GM21529 (cell line): ENCODE measurements at regions not wholly inside any gene's neighbourhood (a gene's known extent, or its start where the extent isn't known, plus 50 kb on each side); places are given as distances from the start of the nearest gene placed in this dataset.
"Not testable (repeated sequence)": the region's sequence is repeated elsewhere in the genome, so short reads cannot be mapped to it uniquely, and the experiment has no call there.

ENCODE experiments used
- ATAC-seq: cut with Tn5 transposase; IDR thresholded peaks from one replicate; pipeline ENCODE4 v1.9.1; 2021; ENCODE audit not compliant: unreplicated experiment

GRCh38 chr4:30124621-30125020 is 595.5 kb upstream of the PCDH7 start:
- not testable (repeated sequence) for ATAC-seq

DNA sequence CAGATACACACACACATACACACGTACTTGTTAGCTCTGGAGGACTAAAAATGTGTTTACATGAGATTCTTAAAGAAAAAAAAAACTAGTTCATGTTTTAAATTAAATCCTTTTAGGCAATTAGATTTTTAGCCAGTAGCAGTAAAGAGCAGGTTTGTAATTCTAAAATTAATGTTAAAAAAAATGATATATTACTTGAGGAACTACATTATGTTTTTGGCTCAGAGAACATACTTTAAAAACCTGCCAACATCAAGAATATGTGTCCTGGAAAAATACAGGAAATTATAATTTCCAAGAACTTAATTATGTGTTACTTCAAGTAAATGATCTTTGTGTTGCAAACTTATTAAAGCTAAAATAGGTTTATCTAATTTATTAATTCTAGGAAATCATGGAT is 594.3 kb upstream of the PCDH7 start:
- no peak for ATAC-seq

DNA sequence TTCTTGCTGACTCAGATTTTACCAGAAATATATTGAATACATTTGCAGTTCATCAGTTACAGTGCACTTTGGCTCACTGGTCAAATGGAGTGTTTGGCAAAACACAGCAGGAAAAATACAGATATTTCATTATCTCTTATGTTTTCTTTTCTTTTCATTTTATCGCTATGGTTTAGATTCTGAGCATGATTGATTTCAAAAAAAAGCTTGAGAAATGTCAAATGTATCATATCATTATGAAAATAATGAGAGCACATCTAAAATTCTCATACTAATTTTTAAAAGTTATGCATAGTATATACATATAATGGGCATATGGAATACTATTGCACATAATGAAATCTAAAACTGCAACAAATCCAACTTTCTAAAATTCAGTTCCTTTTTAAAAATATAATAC is 593.8 kb upstream of the PCDH7 start:
- ATAC-seq = no peak

DNA sequence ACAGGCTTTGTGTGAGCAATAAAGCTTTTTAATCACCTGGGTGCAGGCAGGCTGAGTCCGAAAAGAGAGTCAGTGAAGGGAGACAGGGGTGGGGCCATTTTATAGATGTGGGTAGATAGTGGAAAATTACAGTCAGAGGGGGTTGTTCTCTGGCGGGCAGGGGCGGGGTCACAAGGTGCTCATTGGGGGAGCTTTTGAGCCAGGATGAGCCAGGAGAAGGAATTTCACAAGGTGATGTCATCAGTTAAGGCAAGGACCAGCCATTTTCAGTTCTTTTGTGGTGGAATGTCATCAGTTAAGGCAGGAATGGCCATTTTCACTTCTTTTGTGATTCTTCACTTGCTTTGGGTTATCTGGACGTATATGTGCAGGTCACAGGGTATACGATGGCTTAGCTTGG is 571.3 kb upstream of the PCDH7 start:
- not testable (repeated sequence) for ATAC-seq

DNA sequence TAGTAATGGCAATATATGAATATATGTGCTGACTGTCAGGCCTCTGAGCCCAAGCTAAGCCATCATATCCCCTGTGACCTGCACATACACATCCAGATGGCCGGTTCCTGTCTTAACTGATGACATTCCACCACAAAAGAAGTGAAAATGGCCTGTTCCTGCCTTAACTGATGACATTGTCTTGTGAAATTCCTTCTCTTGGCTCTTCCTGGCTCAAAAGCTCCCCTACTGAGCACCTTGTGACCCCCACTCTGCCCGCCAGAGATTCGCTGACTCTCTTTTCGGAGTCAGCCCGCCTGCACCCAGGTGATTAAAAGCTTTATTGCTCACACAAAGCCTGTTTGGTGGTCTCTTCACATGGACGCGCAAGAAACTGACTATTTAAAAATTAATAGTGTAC is 570.6 kb upstream of the PCDH7 start:
- ATAC-seq = not testable (repeated sequence)

DNA sequence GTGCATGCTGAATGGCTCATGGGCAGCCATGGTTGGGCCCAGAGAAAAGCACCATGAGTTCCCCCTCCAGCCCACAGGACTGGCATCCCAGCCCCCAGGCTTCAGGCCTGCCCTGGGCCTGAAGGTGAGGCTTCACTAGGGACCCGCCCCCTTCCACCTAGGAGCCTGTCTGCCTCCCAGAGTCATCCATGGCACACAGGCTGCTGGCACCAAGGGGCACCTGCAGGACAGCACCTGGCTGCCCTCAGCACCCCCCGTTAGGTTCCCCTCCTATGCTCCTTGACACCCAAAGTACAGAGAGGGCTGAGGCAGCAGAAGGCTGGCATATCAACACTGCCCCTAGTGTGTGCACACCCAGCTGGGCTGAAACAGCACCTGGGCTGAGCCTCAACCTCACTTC is 566.7 kb upstream of the PCDH7 start:
- no peak for ATAC-seq

GRCh38 chr4:30160140-30160539 is 560.0 kb upstream of the PCDH7 start:
- ATAC-seq = no peak

- no peak for ATAC-seq
These were observed 547.8 kb upstream of the PCDH7 start for GRCh38 chr4:30172416-30172815.

- ATAC-seq = no peak
These were observed 538.7 kb upstream of the PCDH7 start for GRCh38 chr4:30181512-30181911.

- no peak for ATAC-seq
These were observed 538.3 kb upstream of the PCDH7 start for GRCh38 chr4:30181918-30182317.

GRCh38 chr4:30182786-30183185 is 537.4 kb upstream of the PCDH7 start:
- no peak for ATAC-seq

DNA sequence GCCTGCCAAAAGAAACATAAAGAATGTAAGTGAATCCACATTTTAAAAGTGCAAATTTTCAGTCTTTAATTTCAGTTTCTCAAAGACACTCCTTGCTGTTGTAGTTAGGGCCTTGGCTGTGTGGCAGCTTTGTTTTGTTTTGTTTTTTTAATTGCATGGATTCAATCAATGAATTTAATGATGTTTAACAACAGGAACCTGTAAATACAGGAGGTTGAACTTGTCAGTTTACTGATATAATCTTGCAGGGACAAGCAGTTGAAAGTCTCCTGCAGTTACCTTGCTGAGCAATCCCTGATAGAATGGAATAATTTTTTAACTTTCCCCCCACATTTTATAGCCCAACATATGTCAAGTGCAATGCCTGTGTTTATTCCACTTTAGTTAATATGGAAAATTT is 528.3 kb upstream of the PCDH7 start:
- ATAC-seq = no peak

- no peak for ATAC-seq
These were observed 512.8 kb upstream of the PCDH7 start for GRCh38 chr4:30207389-30207788.

- ATAC-seq = no peak
These were observed 511.3 kb upstream of the PCDH7 start for GRCh38 chr4:30208731-30209435.

DNA sequence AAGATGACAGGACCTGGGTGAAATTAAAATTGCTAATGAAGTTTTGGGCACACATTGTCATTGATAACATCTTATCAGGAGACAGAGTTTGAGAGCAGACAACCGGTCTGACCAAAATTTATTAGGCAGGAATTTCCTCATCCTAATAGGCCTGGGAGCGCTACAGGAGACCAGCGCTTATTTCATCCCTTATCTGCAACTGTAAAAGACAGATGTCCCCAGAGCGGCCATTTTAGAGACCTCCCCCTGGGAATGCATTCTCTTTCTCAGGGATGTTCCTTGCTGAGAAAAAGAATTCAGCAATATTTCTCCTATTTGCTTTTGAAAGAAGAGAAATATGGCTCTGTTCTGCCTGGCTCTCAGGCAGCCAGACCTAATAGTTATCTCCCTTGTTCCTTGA is 504.2 kb upstream of the PCDH7 start:
- ATAC-seq = not testable (repeated sequence)

DNA sequence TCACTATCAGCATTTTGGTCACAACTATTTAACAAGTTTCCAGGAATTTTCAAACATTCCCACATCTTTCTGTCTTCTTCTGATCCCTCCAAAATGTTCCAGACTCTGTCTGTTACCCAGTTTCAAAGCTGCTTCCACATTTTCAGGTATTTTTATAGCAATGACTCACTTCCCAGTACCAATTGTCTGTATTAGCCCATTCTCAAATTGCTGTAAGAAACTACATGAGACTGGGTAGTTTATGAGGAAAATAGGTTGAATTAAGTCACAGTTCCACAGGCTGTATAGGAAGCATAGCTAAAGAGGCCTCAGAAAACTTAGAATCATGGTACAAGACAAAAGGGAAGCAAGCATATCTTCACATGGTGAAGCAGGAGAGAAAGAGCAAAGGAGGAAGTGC is 475.0 kb upstream of the PCDH7 start:
- no peak for ATAC-seq

DNA sequence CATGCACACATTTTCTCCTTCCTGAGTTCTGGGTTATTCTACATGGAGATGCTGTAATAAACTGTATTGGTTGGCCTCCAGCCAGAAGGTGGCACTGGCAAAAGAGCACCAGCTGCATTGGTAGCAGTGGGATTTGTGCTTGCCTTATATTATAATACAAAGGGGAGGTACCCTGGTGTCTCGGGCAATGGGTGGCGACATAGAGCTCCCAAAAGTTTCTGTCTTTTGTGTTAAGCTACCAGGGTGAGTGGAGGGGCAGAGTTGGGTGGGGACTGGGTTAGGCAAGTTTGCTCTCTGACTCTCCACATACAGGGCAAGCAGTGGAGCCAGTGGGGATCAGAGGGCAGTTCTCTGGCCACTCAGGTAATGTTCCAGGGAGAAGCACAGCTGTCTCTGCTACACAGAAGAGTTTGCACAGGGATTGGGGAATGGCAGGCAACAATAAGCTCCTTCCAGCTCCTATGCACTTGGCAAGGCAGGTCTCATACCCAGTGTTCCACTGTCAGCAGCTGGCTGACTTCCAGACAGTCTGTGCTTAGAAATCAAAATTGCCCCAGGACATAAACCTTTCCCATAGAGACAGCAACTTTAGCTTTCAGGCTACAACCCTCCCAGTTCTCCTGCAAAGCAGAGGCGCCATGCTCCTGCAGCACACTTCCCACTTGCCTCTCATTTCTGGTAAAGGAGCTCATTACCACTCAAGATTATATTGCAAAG is 463.9 kb upstream of the PCDH7 start:
- ATAC-seq = no peak

- ATAC-seq = no peak
These were observed 461.2 kb upstream of the PCDH7 start for GRCh38 chr4:30258949-30259348.

DNA sequence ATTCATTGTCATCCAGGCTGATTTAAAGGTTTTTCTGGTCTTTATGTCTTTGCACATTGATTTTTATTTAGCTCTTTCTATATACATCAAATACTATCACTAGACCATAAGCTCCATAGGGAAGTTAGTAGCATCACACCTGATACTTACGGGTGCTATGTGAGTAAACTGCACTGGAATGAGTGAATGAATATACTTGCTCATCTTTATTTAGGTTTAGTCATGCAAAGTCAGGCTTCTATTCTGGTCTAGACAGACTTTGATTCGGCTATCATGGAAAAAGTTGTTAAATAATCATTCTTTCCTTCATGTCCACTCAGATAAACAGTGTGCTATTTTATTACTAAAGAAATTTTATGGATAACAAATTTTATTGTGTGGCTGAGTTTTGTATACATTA is 457.8 kb upstream of the PCDH7 start:
- ATAC-seq = no peak

DNA sequence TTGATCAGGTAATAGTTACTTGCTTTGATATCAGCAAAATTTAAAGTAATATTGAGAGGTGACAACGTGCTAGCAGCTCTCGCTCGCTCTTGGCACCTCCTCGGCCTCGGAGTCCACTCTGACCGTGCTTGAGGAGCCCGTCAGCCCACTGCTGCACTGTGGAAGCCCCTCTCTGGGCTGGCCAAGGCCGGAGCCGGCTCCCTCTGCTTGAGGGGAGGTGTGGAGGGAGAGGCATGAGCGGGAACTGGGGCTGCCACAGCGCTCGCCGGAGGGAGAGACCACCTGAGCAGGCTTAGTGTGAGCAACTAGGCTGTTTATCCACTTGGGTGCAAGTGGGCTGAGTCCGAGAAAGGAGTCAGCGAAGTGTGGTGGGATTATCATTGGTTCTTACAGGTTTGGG is 455.7 kb upstream of the PCDH7 start:
- ATAC-seq = no peak

DNA sequence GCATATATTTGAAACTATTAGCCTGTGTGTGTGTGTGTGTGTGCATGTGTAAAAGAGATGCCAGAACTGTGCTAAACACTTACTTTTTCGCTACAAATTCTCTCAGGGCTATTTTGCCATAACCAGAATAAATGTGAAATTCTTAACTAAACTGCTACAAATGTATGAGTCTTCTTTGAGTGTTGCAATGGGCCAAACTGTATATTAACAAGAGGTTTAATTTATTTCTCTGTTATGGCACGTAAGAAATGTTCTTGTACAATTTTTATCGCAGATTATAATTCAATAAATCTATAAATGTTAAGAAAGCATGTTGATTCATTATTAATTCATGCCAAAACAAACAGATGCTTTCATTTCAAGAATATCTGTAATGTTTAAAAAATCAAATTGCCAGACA is 454.5 kb upstream of the PCDH7 start:
- ATAC-seq = no peak

- ATAC-seq = no peak
These were observed 451.8 kb upstream of the PCDH7 start for GRCh38 chr4:30268370-30268769.

GRCh38 chr4:30269850-30270249 is 450.3 kb upstream of the PCDH7 start:
- no peak for ATAC-seq
